ENCODE measurements at regions not wholly inside any gene's neighbourhood (a gene's known extent, or its start where the extent isn't known, plus 50 kb on each side); places are given as distances from the start of the nearest gene placed in this dataset.
"Not testable (repeated sequence)": the region's sequence is repeated elsewhere in the genome, so short reads cannot be mapped to it uniquely, and the experiment has no call there.

DNA sequence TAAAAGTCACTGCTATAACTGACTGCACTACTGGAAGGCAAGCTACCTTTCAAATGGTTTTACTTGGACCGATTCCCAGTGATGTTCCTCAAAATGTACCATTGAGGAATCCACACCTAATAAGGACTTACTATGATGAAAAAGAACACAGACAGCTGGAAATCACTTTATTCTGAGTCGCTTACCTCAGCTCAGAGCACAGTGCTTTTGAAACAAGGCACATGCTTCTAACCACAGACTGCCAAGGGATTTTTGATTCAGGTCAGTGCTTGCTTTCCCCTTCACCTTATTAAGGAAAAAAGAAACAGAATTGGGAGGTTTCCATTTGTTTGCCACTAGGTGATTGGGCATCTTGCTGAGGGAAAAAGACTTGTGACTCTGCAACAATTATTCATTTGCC, 707.5 kb upstream of the FSHR start:
- DNase-seq = no peak

DNA sequence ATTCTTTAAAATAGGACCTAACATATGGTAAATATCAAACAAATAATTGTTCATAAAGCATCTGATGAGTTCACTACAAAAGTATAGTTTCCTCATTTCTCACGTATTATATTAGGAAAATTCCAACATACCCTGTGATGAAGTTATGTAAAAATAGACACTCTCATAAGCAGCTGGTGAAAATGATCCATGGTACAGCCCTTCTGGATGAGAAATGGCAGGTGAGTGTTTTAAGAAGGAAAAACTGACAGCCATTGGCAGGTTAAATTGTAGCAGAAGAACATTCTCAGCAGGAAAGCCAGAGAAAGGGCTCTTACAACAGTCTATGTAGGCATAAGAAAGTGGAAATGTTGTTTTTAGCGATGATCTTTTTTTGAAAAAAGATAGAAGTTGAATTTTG, 706.5 kb upstream of the FSHR start:
- DNase-seq = no peak

DNA sequence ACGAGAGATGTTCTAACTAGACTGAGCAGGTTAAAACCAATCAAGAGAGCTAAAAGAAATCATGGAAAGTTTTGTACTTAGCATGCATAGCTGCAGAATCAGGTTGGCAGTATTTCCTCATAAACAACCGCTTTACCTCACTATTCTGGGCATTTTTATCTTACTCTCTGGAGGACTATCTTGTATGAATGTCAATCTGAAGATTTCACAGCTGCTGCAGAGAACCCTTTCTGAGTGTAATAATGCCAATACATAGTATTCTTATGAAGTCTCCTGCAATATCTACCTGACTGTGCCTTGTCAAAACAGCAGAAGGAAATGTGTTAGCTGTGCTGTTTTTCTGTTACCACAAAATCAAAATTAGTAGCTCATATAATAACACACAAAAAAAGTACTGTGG, 705.9 kb upstream of the FSHR start:
- DNase-seq = no peak

DNA sequence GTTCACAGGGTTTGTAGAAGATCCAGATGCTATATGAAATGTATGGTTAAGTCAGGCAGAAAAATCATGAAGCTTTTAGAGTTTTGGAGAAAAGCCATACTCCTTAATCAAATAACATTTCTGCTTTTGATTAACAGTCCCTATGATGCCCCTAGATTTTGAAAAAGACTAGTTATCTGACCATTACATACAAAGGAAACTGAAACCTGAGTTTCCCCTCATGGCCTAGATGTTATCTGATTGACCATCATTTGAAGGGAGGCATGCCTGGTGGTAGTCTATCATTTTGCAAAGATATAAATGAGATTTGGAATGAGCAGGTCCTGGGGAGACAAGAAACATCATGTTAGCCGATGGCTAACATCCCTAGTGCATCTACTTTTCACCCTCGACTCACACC, 704.3 kb upstream of the FSHR start:
- DNase-seq = no peak

DNA sequence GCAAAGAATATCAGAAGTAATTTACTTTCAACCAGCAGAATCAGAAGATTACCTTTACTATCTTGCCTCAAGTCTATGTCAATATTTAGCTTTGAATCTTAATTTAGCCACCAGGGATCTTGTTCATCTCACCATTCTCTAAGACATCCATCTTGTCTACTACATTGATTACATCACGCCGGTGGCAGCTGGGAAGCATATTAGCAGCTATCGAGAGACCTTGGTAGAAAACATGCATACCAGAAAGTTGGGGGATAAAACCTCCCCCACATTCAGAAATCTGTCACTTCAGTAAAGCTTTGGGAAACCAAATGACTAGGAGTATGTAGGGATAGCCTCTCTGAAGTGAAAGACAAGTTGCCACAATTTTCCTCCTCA, 703.8 kb upstream of the FSHR start:
- no peak for DNase-seq

DNA sequence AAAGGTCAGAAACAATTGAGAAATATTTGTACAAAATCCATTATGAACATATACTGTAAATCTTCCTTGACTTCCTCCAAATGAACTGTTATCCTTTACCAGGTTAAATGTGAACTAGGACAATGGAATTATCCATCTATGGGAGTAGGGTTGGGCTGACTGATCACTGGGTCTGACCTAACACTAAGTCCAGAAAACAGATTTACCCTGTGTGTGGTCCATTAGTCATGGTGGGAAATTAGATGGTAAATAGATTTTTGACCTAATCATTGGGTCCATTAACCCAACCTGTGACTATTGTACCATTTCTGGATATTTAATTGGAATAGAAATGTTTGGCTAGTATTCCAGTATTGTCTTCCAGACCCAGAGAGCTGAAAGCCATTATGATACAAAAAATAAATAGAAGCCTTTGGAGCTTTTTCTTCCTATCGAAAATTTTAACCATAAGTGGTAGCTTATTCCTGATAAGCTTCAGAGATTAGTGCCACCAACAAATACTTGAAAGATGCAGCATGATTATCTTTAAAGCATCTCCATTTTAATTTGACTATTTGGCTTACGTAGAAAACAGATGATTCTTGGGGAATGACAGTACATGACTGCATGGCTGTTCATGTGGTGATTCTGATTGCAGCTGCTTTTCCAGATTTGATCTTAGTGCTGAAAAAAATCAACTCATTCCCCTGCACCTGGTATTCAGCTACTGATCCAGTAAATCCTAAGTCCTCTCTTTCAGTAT, 703.2 kb upstream of the FSHR start:
- no peak for DNase-seq

DNA sequence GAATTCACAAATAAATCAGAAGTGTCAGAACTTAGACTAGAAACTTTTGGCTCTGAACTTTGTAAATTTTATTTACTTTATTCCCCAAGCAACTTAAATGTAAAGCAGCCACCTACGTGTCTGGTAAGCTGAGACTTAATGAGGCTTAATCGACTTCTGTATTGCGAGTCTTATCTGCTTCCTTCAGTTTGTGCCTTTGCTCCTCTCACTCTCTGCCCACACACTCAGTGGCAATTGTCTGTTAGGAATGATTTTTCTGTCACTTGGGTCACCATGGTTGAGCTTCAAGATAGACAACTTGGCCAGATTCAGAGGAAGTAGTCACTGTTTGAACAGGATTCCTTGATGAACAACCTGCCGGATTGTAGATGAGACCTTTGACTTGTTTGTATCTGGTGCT, 691.4 kb upstream of the FSHR start:
- no peak for DNase-seq

DNA sequence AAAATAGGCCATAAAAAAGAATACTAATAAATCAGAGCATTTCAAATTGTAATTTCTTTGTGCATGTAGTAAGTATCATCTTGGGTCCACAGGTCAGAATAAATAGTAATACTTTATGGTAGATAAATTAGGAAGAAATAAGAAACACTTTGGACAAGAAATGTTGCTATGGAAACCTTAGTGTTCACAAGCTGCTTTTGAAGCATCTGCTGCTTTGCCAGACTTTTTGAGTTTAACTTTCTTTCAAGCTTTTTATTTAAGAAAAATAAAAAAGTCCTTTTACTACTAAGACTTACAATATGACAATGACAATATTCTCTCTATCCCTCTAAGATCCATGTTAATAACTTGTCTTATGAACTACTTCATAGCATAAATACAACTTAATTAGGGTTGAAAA, 690.7 kb upstream of the FSHR start:
- DNase-seq = no peak

DNA sequence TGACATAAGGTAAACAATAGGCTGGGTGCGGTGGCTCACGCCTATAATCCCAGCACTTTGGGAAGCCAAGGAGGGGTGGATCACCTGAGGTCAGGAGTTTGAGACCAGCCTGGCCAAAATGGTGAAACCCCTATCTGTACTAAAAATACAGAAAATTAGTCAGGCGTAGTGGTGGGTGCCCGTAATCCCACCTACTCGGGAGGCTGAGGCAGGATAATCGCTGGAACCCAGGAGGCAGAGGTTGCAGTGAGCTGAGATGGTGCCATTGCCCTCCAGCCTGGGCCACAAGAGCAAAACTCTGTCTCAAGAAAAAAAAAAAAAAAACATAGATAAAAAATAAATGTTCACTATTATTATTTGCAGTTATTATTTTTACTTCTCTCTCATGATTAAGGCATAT, 689.8 kb upstream of the FSHR start:
- not testable (repeated sequence) for DNase-seq

DNA sequence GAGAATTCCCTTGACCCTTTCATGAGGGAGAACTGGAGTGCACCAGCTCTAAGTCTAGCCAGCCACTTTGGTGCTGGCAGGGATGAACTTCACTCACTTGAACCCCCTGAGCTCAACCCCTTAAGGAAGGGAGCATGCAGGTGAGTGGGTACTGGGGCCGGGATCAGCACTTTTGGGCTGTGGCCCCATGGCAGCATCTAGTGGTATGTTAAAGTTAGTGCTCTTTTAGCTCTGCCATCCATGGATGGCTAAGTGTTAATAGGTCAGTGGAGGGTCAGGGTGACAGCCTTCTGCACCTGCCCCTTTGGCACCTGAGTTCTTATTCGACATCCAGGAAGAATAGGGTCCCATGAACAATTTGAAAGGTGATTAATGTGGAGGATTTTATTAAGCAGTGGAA, 689.0 kb upstream of the FSHR start:
- DNase-seq = no peak

DNA sequence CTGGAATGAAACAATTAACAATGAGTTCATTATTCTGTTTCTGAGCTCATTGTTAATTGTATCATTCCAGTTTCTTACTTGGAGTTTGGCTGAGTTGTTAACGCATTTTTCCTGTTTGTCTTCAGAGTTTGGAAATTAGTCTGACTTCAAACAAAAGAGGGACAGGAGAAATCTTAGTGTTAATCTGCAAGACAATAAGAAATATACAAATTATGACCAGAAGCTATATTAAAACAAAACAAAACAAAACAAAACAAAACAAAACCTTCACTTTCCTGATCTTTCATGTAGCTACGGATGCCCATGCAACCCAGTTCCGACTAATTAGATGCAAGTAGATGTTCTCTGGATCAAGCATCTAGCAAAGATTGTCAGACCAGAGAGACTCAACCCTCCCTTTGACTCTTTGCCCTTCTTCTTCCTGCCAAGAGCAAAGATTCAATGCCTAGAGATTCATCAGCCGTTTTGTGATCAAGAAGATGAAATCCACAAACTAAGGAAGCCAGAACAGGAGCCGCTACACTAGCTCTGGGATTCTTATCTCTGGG, 686.2 kb upstream of the FSHR start:
- DNase-seq = no peak

DNA sequence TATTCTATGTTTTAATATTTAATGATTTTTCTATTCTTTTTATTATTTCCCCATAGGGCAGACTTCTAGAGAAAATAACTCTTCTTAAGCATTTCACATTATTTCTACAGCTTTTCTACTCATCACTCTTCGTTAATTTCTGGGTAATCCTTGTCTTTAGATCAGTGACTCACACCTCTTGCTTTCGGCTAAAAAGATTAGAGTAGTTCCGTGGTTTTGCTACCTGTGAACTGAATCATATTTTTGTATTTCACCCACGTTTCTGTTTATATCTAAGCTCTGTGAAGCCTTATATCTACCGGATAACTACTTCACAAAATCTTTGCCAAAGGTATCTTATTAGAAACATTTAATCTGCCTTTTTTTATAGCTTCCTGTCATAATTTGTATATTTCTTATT, 685.5 kb upstream of the FSHR start:
- DNase-seq = no peak

DNA sequence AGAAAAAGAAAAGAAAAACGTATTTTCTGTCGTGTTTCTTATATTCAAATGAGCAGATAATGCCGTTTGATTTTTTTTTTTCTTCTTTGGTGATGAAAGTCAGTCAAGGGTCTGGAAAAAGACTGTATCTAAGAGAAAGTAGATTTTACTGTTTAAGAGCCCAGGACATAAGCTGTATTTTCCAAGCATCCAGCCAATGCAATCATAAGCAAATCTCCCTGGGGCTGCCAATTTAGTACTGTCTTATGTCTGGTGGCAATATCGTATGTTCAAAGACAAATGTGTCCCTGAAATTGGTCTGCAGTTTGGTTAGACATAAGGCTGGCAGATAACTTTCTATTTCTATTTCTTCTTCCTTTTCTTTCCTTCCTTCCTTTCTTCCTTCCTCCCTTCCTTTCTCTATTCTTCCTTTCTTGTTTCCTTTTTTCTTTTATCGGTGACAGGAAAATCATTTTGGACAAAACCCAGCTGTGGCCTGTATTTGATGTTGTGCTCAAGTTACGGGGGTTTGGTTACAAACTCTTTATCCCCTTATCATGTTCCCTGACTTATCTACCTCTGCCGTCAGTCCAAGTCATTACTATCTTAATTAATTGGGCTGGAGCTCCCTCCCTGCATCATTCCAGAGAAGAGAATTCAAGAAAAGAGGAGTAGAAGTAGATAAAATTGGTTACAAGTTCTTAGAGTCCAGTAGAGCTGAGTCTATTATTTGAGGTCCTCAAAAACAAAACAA, 683.4 kb upstream of the FSHR start:
- no peak for DNase-seq

DNA sequence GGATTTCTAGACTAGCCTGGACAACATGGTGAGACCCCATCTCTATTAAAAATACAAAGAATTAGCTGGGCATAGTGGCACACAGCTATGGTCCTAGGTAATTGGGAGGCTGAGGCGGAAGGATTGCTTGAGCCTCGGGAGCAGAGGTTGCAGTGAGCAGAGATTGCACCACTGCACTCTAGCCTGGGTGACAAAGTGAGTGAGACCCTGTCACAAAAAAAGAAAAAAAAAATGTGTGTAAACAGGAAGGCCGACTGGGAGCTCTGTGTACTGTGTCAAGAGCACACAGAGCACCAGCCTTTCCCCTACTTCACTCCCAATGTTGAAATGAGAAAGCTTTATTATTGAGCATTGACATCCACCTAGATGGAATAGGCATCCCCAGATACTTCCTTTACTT, 681.7 kb upstream of the FSHR start:
- no peak for DNase-seq

DNA sequence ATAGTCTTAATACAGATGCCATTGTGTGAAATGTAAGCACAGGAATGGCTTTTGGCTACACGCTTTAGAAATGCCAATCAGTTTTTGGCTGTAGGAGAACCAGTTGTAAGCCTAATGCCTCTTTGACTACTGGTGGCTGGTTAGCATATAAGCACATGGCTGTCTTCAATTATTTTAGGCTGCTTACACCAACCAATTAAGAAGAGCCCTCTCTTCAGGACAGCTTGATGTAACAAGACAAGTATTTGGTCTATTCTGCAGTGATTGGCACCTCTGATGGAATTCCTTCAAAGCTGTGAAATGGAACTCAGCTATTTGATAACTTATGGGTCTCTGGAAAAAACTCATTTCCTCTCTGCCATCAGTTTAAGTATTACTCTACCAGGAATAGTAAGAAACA, 680.1 kb upstream of the FSHR start:
- no peak for DNase-seq

DNA sequence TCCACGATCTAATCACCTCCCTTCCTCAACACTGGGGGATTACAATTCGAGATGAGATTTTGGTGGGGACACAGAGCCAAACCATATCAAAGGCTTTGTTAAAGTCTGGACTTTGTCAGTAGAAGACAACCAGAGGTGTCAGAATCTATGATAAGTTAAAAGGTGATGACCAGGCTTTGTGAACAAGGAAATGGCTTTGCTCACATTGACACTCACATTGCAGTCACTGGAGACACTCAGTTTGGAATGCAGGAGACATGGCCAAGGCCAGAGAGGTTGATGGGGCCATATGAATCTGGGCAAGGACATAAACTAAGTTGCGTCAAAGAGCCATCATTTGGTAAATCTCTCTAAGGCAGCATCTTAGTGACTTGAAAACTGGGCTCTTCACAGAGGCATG, 678.2 kb upstream of the FSHR start:
- no peak for DNase-seq

DNA sequence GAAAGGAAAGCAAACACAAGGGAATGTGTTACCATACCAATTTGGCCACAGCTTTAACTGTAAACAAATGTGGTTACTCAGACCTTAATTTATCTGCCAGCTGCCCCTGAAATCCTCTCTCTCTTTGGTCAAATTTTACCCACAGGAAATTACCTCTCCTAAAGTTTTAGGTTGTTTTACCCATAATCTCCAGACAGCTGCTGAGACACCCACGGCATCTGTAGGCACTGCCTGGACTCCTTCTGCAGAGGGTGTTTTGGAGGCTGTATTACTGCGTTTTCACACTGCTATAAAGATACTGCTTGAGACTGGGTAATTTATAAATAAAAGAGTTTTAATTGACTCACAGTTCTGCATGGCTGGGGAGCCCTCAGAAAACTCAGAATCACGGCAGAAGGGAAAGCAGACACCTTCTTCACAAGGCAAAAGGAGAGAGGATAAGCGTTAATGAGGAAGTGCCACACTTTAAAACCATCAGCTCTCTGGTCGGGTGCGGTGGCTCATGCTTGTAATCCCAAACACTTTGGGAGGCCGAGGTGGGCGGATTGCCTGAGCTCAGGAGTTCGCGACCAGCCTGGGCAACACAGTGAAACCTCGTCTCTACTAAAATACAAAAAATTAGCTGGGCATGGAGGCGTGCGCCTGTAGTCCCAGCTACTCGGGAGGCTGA, 677.5 kb upstream of the FSHR start:
- no peak for DNase-seq

DNA sequence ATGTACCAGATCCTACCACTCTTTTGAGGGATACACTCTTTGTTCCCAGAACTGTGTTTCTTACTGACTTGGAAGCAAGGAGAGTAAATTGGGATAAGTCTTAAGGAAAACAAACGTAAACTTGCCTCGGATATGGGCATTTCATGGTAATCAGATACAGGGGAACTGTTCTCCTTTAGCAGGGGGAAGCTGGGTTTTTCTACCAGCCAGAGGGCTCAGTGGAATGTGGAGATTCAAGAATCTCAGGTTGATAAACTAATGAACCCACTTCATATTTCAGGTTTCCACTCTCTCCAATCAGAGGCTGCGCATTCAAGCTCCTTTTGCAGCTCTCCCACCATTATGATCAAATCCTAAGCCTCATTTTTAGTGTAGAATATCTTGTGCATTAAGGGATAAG, 676.5 kb upstream of the FSHR start:
- no peak for DNase-seq

DNA sequence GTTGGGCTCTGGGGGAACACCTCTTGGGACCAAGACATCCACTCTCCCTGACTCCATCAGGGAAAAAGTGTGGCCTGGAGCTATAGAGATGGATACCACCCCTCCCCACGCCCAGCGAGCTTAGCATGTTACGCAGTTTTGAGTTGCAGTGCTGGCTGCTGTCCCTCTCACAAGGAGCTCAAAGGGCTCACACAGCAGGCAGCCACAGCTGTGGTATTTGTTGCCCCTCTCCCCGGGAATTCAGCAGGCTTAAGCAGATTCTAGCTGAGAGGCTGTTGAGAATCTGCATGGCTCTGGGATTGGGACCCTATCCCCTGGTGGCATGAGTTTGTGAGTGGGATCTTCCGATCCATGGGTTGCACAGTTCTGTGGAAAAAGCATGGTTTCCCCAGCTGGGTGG, 673.1 kb upstream of the FSHR start:
- no peak for DNase-seq

DNA sequence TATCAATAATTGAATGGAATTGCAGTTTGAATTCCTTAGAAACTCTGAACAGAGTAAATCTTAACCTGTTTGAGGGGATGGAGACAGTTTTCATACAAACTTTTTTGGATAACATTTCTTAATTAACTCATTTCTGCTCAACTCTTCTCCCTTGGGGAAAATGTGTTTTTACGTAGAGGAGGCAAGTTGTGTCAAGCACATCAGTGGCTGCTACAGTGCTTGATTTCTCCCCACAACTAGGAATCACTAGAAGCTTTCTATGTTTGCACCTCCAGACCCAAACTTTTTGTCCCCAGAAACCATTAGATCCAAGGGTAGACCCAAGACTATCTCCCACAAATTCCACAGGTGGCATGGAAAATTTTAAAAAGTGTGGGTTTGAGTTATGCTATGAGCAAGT, 658.9 kb upstream of the FSHR start:
- DNase-seq = no peak

DNA sequence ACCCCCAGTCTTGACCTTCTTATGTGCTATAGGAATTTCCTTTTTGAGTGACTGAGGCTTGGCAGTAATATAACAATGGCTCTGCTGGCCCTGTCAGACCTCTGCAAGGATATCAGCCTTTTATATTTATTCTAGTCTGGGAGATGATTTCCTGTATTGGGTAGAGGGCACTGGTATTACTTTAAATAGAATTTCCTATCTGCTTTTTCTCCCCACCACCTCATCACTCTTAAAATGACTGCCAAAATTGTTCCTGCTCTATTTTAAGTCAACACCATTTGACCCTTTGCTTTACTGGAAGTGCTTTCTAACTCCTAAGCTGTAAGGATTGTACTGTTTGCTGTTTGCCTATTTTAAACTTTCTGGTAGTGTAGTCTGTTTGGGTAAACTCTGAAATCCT, 658.4 kb upstream of the FSHR start:
- DNase-seq = no peak

DNA sequence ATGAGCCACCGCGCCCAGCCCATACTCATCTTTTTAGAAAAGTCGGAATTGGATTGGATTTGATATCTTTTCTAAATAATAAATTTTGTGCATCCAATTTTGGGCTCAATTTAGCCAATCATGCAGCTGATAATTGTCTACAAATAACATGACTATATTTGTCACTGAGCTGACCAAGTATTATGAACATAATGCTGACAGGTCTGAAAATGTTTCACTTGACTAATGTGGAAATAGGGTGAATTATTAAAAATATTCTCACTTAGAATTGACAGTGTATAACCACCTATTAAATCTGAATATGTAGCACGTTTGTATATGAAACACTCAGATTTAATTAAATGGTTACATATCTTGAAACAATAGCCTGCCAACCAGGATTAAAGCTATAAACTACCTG, 657.2 kb upstream of the FSHR start:
- no peak for DNase-seq

DNA sequence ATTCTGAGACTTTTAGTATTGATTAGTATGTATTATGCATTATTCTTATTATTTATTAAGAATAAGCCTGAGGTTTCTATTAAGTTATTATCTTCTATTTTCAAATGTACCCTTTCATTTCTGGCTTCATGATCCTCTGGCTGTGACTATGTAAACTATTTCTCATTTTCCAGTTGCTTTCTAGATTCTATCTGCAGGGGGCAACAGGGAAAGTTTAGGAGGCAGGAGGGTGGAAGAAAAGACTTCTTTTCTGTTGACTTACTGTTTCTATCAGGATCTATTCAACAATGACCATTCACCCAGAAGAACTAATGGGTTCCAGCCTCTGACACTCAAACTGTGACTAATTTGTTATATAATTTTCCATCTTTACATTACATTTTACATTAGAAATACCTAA, 653.4 kb upstream of the FSHR start:
- DNase-seq = no peak

DNA sequence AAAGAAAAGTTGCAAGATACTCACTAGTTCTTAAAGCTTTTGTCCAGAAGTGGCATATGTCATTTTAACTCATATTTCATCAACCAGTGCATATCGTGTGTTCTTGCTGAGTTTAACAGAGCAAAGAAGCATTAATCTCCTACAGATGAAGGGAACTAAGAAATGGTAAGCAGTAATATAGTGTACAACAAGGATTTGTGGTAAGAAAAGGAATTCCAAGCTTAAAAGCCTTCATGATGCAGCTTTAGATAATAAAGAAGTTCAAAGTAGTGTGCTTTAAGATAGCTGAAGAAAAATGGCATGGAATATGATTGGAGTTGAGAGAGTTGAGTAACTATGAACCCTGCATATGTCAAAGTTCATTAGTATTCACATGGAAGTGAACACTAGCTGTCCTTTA, 649.8 kb upstream of the FSHR start:
- no peak for DNase-seq
